OCI-LY3 (cell line): ENCODE measurements at regions not wholly inside any gene's neighbourhood (a gene's known extent, or its start where the extent isn't known, plus 50 kb on each side); places are given as distances from the start of the nearest gene placed in this dataset.

Source experiments
- H2AFZ ChIP-seq: fragments of 200-600, 300-600 bp; shearing (Covaris generic); 2 replicates; pipeline ENCODE4 v1.6.0; 2014; ENCODE audit warnings: antibody characterized with exemption, low read depth, low read length
- H3K27ac ChIP-seq: fragments of 200-600, 300-600 bp; sonication (generic); 2 replicates; pipeline ENCODE4 v1.5.1; 2014; ENCODE audit warnings: mild to moderate bottlenecking, low read length, moderate library complexity, mixed read lengths
- H3K27me3 ChIP-seq: fragments of 200-600, 300-600 bp; sonication (generic); 2 replicates; pipeline ENCODE4 v1.6.1; 2014; ENCODE audit warnings: low read depth, low read length, mixed read lengths
- H3K36me3 ChIP-seq: fragments of 200-600, 300-600 bp; sonication (generic); replicated peaks from 2 replicates; pipeline ENCODE3; 2014; ENCODE audit warnings: low read depth, low read length, mixed read lengths
- H3K4me1 ChIP-seq: fragments of 300-600, 200-600 bp; sonication (generic); 2 replicates; pipeline ENCODE4 v1.6.1; 2014; ENCODE audit warnings: low read length, mixed read lengths
- H3K4me2 ChIP-seq: fragments of 200-600, 300-600 bp; sonication (generic); 2 replicates; pipeline ENCODE4 v1.6.1; 2014; ENCODE audit warnings: low read length, mixed read lengths
- H3K4me3 ChIP-seq: fragments of 300-600, 200-600 bp; sonication (generic); 2 replicates; pipeline ENCODE4 v1.5.1; 2014; ENCODE audit warnings: antibody characterized with exemption, mild to moderate bottlenecking, low read length, moderate library complexity
- H3K79me2 ChIP-seq: fragments of 300-600, 200-600 bp; shearing (Covaris generic); 2 replicates; pipeline ENCODE4 v1.6.1; 2014; ENCODE audit warnings: mild to moderate bottlenecking, low read length, mixed read lengths
- H3K9ac ChIP-seq: fragments of 300-600, 200-600 bp; shearing (Covaris generic); 2 replicates; pipeline ENCODE4 v1.6.0; 2014; ENCODE audit warnings: mild to moderate bottlenecking, low read length, moderate library complexity
- H3K9me3 ChIP-seq: fragments of 200-600, 300-600 bp; shearing (Covaris generic); 2 replicates; pipeline ENCODE4 v1.6.1; 2014; ENCODE audit warnings: low read length, mixed read lengths; ENCODE audit not compliant: insufficient read depth
- H4K20me1 ChIP-seq: fragments of 200-600, 300-600 bp; sonication (generic); 2 replicates; pipeline ENCODE4 v1.6.1; 2016; ENCODE audit warnings: low read length, mixed read lengths; ENCODE audit not compliant: insufficient read depth
- CTCF ChIP-seq: fragments of 200-600, 300-600 bp; sonication (generic); IDR thresholded peaks from 2 replicates; pipeline ENCODE4 v1.5.1; 2014; ENCODE audit warnings: antibody characterized with exemption, low read length, low read depth
- EZH2phosphoT487 ChIP-seq: fragments of 200-600 bp; shearing (Covaris generic); IDR thresholded peaks from 2 replicates; pipeline ENCODE4 v1.6.1; 2018; ENCODE audit warnings: antibody characterized with exemption, mixed run types, low read depth

- Histone ChIP-seq H3K79me2 (no peaks in the 10 kb centered on the region), H3K9ac (no peak overlapping the region), H3K27me3 (no peaks in the 10 kb centered on the region), H3K9me3 (no peaks in the 10 kb centered on the region), H3K4me2 (no peak overlapping the region), H3K36me3 (no peaks in the 10 kb centered on the region), H3K4me1 (no peaks in the 10 kb centered on the region), H2AFZ (no peak overlapping the region), H4K20me1 (no peaks in the 10 kb centered on the region), H3K27ac (no peak overlapping the region), H3K4me3 (no peak overlapping the region)
- no peak for TF ChIP-seq EZH2phosphoT487
- TF ChIP-seq CTCF = no peak
Measured at GRCh38 chr5:67297376-67297775, 100.8 kb upstream of the CD180 start.

GRCh38 chr5:67294266-67294938 is 97.8 kb upstream of the CD180 start:
- Histone ChIP-seq H3K4me1 (no peaks in the 10 kb centered on the region), H3K27me3 (no peaks in the 10 kb centered on the region), H4K20me1 (no peaks in the 10 kb centered on the region), H3K79me2 (no peaks in the 10 kb centered on the region), H3K4me3 (no peak overlapping the region), H3K36me3 (no peaks in the 10 kb centered on the region), H2AFZ (no peak overlapping the region), H3K9ac (no peak overlapping the region), H3K27ac (no peak overlapping the region), H3K9me3 (no peaks in the 10 kb centered on the region), H3K4me2 (no peak overlapping the region)
- TF ChIP-seq EZH2phosphoT487 = no peak
- TF ChIP-seq CTCF = no peak

- Histone ChIP-seq H3K36me3 (no peaks in the 10 kb centered on the region), H3K4me2 (no peak overlapping the region), H3K4me1 (peaks cover 7% of the 10 kb centered on the region), H3K9ac (no peak overlapping the region), H2AFZ (no peak overlapping the region), H3K4me3 (no peak overlapping the region), H3K9me3 (no peaks in the 10 kb centered on the region), H4K20me1 (no peaks in the 10 kb centered on the region), H3K79me2 (no peaks in the 10 kb centered on the region), H3K27ac (no peak overlapping the region), H3K27me3 (no peaks in the 10 kb centered on the region)
- TF ChIP-seq CTCF (no peak), EZH2phosphoT487 (no peak)
Measured at GRCh38 chr5:67293226-67293625, 96.6 kb upstream of the CD180 start.

GRCh38 chr5:67292201-67292940 is 95.8 kb upstream of the CD180 start:
- H2AFZ ChIP-seq = no peak overlapping the region
- no peaks in the 10 kb centered on the region for H3K27me3 ChIP-seq
- H3K36me3 ChIP-seq = no peaks in the 10 kb centered on the region
- no peak for TF ChIP-seq EZH2phosphoT487
- TF ChIP-seq CTCF = no peak
- H3K9ac ChIP-seq = no peak overlapping the region
- no peaks in the 10 kb centered on the region for H3K9me3 ChIP-seq
- H3K27ac ChIP-seq = no peak overlapping the region
- no peak overlapping the region for H3K4me2 ChIP-seq
- no peaks in the 10 kb centered on the region for H4K20me1 ChIP-seq
- H3K4me3 ChIP-seq = no peak overlapping the region
- no peaks in the 10 kb centered on the region for H3K79me2 ChIP-seq
- H3K4me1 ChIP-seq = peaks cover 7% of the 10 kb centered on the region
